Loucy (cell line): ENCODE measurements at regions not wholly inside any gene's neighbourhood (a gene's known extent, or its start where the extent isn't known, plus 50 kb on each side); places are given as distances from the start of the nearest gene placed in this dataset.

ENCODE experiments used
- H2AFZ ChIP-seq: fragments of 200-600 bp; sonication (generic); 2 replicates; pipeline ENCODE4 v1.6.0; 2016; ENCODE audit warnings: antibody characterized with exemption, mild to moderate bottlenecking, low read length, moderate library complexity
- H3F3A ChIP-seq: fragments of 200-600 bp; 2 replicates; pipeline ENCODE4 v1.6.0; 2016; ENCODE audit warnings: antibody characterized with exemption, low read depth, mild to moderate bottlenecking
- H3K27me3 ChIP-seq: fragments of 200-600 bp; sonication (generic); 2 replicates; pipeline ENCODE4 v1.6.1; 2014; ENCODE audit warnings: low read length, mild to moderate bottlenecking; ENCODE audit not compliant: insufficient read depth, poor library complexity, severe bottlenecking
- H3K36me3 ChIP-seq: fragments of 200-600 bp; sonication (generic); 2 replicates; pipeline ENCODE4 v1.6.1; 2016; ENCODE audit warnings: low read length; ENCODE audit not compliant: insufficient read depth
- H3K4me1 ChIP-seq: fragments of 200-600 bp; sonication (generic); 2 replicates; pipeline ENCODE4 v1.5.1; 2014; ENCODE audit warnings: low read length, mild to moderate bottlenecking; ENCODE audit not compliant: insufficient read depth, poor library complexity, severe bottlenecking
- H3K4me2 ChIP-seq: fragments of 200-600 bp; sonication (generic); 2 replicates; pipeline ENCODE4 v1.6.0; 2014; ENCODE audit warnings: antibody characterized with exemption, low read length, low read depth, mild to moderate bottlenecking; ENCODE audit not compliant: poor library complexity, severe bottlenecking
- H3K4me3 ChIP-seq: fragments of 200-600 bp; sonication (generic); 2 replicates; pipeline ENCODE4 v1.5.1; 2014; ENCODE audit warnings: low read length, mild to moderate bottlenecking, mixed read lengths; ENCODE audit not compliant: poor library complexity, severe bottlenecking
- H3K79me2 ChIP-seq: fragments of 200-600 bp; sonication (generic); 2 replicates; pipeline ENCODE4 v1.6.1; 2014; ENCODE audit warnings: low read length; ENCODE audit not compliant: insufficient read depth
- H3K9ac ChIP-seq: fragments of 200-600 bp; sonication (generic); 2 replicates; pipeline ENCODE4 v1.6.0; 2014; ENCODE audit warnings: mild to moderate bottlenecking, low read depth, low read length, moderate library complexity; ENCODE audit not compliant: poor library complexity, severe bottlenecking
- H3K9me2 ChIP-seq: fragments of 200-600 bp; sonication (generic); replicated peaks from 2 replicates; pipeline ENCODE4 v1.6.1; 2016; ENCODE audit warnings: low read depth, low read length, mixed read lengths
- H3K9me3 ChIP-seq: fragments of 200-600 bp; sonication (generic); 2 replicates; pipeline ENCODE4 v1.6.1; 2014; ENCODE audit warnings: mild to moderate bottlenecking, antibody characterized with exemption, low read length, low read depth; ENCODE audit not compliant: insufficient read depth
- H4K20me1 ChIP-seq: fragments of 200-600 bp; sonication (generic); 2 replicates; pipeline ENCODE4 v1.6.0; 2014; ENCODE audit warnings: antibody characterized with exemption, low read length, mild to moderate bottlenecking; ENCODE audit not compliant: insufficient read depth, poor library complexity, severe bottlenecking
- EZH2phosphoT487 ChIP-seq: fragments of 200-600 bp; IDR thresholded peaks from 2 replicates; pipeline ENCODE4 v1.6.1; 2018; ENCODE audit warnings: antibody characterized with exemption, mild to moderate bottlenecking, moderate library complexity, borderline replicate concordance
- TF ChIP-seq, protein P1 (sequence below): fragments of 200-600 bp; sonication (generic); conservative IDR thresholded peaks from 2 replicates; pipeline ENCODE4 v1.5.1; 2014; ENCODE audit warnings: mild to moderate bottlenecking, antibody characterized with exemption, low read length

DNA sequence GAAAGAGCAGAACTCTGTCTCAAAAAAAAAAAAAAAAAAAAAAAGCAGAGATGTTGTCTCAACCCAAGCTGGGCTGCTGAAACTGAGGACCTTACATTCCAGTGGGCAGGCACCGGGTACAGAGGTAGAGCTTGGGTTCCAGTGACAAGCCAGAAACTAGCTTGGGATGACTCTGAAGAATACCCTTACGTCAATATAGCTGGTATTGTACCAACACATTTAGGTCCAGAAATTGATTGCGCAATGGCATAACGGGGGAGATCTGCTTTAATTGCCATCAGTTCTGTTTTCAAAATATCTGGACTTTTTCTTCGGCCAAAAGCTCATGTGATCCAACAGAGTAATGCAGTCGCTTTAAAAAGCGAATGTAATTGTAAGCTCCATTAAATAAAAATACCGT, 103.1 kb upstream of the UBL3 start:
- Histone ChIP-seq H3F3A (no peaks in the 10 kb centered on the region), H3K4me3 (no peak overlapping the region), H4K20me1 (no peaks in the 10 kb centered on the region), H2AFZ (no peak overlapping the region), H3K9me3 (no peaks in the 10 kb centered on the region), H3K27me3 (no peaks in the 10 kb centered on the region), H3K9ac (no peak overlapping the region), H3K9me2 (no peaks in the 10 kb centered on the region), H3K36me3 (no peaks in the 10 kb centered on the region), H3K4me2 (no peak overlapping the region), H3K4me1 (peaks cover 3% of the 10 kb centered on the region), H3K79me2 (no peaks in the 10 kb centered on the region)
- TF ChIP-seq, protein P1, sequence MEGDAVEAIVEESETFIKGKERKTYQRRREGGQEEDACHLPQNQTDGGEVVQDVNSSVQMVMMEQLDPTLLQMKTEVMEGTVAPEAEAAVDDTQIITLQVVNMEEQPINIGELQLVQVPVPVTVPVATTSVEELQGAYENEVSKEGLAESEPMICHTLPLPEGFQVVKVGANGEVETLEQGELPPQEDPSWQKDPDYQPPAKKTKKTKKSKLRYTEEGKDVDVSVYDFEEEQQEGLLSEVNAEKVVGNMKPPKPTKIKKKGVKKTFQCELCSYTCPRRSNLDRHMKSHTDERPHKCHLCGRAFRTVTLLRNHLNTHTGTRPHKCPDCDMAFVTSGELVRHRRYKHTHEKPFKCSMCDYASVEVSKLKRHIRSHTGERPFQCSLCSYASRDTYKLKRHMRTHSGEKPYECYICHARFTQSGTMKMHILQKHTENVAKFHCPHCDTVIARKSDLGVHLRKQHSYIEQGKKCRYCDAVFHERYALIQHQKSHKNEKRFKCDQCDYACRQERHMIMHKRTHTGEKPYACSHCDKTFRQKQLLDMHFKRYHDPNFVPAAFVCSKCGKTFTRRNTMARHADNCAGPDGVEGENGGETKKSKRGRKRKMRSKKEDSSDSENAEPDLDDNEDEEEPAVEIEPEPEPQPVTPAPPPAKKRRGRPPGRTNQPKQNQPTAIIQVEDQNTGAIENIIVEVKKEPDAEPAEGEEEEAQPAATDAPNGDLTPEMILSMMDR, result no peak
- no peak for TF ChIP-seq EZH2phosphoT487

DNA sequence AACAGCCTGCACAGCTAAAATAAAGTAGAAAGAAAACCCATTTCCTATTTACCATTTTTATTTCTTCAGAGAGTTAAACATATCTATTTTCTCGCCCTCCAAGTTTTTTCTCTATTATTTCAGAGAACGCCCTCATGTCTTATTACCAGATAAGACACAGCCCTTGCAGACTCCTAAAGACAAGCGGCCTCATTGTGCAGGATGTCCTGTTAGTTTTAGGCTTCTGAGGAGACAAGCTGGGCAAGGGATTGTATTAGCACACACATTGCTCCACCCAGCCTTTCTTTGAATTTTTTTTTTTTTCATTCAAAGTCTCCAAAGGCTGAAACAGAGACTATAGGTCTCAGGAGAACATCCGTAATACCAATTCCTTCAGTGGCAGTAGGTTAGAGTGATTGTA, 101.8 kb upstream of the UBL3 start:
- Histone ChIP-seq H3K79me2 (no peaks in the 10 kb centered on the region), H3K36me3 (no peaks in the 10 kb centered on the region), H3K4me2 (no peak overlapping the region), H3K9me2 (no peaks in the 10 kb centered on the region), H3F3A (no peaks in the 10 kb centered on the region), H2AFZ (no peak overlapping the region), H3K9ac (no peak overlapping the region), H3K4me3 (no peak overlapping the region), H4K20me1 (no peaks in the 10 kb centered on the region), H3K4me1 (peaks cover 3% of the 10 kb centered on the region), H3K27me3 (no peaks in the 10 kb centered on the region), H3K9me3 (no peaks in the 10 kb centered on the region)
- TF ChIP-seq, protein P1, result no peak
- no peak for TF ChIP-seq EZH2phosphoT487

DNA sequence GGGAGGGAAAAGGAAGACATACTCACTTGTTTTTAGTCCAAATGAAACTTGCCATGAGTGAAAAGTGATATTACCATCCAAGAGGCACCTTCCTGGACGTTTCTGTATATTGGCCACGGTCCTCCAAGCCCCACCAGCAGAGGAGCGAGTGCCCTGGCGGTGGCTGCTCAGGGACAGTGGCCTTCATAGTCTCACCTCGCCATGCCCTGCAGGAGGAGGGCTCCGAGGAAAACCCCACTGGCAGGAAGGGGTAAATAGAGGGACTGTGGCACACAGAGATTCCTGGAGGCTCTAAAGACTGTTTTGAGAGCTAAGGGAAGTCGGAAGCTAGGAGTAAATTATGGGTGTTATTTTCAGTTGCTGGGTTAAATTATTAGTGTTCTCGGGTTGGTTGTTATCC, 98.4 kb upstream of the UBL3 start:
- Histone ChIP-seq H2AFZ (no peak overlapping the region), H3F3A (no peaks in the 10 kb centered on the region), H3K9me2 (no peaks in the 10 kb centered on the region), H3K4me2 (no peak overlapping the region), H3K9ac (no peak overlapping the region), H3K27me3 (no peaks in the 10 kb centered on the region), H4K20me1 (no peaks in the 10 kb centered on the region), H3K9me3 (no peaks in the 10 kb centered on the region), H3K79me2 (no peaks in the 10 kb centered on the region), H3K36me3 (no peaks in the 10 kb centered on the region), H3K4me3 (no peak overlapping the region), H3K4me1 (peaks cover under 1% of the 10 kb centered on the region)
- no peak for TF ChIP-seq EZH2phosphoT487
- TF ChIP-seq, protein P1, result no peak
